Activated CD4-positive, alpha-beta T cell treated with anti-CD3 and anti-CD28 coated beads for 36 hours (primary cell): ENCODE measurements at regions not wholly inside any gene's neighbourhood (a gene's known extent, or its start where the extent isn't known, plus 50 kb on each side); places are given as distances from the start of the nearest gene placed in this dataset.
"Not testable (repeated sequence)": the region's sequence is repeated elsewhere in the genome, so short reads cannot be mapped to it uniquely, and the experiment has no call there.

Experiments used
- ATAC-seq: fragments of 200-7000 bp; cut with Tn5 transposase; one replicate; pipeline ENCODE4 v1.10.0; 2021; ENCODE audit warnings: mild to moderate bottlenecking, moderate library complexity
- CTCF ChIA-PET: fragments of 350-600 bp; sonication (Branson Sonifier 250); formaldehyde crosslinking; loops from one replicate; lab custom pipeline; 2021; ENCODE audit warnings: antibody characterized with exemption; lab: Charles Lee
- POLR2A ChIA-PET: fragments of 350-600 bp; sonication (Branson Sonifier 250); formaldehyde crosslinking; loops from one replicate; lab custom pipeline; 2021; ENCODE audit warnings: antibody characterized with exemption, inconsistent platforms; lab: Charles Lee
- DNase-seq: peaks from one replicate; pipeline ENCODE4 v3.0.0-alpha.2; 2020
- H3K27ac Mint-ChIP-seq: one replicate; pipeline ENCODE4 v1.8.0; 2021; ENCODE audit warnings: mixed read lengths
- H3K27me3 Mint-ChIP-seq: one replicate; pipeline ENCODE4 v1.8.0; 2021; ENCODE audit warnings: mixed read lengths
- H3K36me3 Mint-ChIP-seq: one replicate; pipeline ENCODE4 v1.8.0; 2021; ENCODE audit warnings: low read depth, mixed read lengths
- H3K4me1 Mint-ChIP-seq: one replicate; pipeline ENCODE4 v1.8.0; 2021; ENCODE audit warnings: mixed read lengths
- H3K4me3 Mint-ChIP-seq: one replicate; pipeline ENCODE4 v1.8.0; 2021; ENCODE audit warnings: mild to moderate bottlenecking, moderate library complexity, mixed read lengths
- H3K9me3 Mint-ChIP-seq: one replicate; pipeline ENCODE4 v1.8.0; 2021; ENCODE audit warnings: low read depth, mixed read lengths
- intact Hi-C, 2 experiments: fragments of 100-400 bp; cut with DNase I in 1 of 2; cut with micrococcal nuclease in 1 of 2; formaldehyde crosslinking; loops; one replicate each; pipeline versions ENCODE4 v1.14.2 to v1.15.1; 2022 to 2024; cut with DNase I, micrococcal nuclease

GRCh38 chr12:65740873-65741600, 83.2 kb upstream of the HMGA2 start:
- intact Hi-C loops: loop anchor here (2.0 to 10.0 kb wide), 4 partner anchors 16 to 84 kb away; partner anchors contain the start of gene HMGA2 (in 2 of the 2)
- DNase-seq (peak; percentile 85), ATAC-seq (peak; percentile 86)
- peaks cover 11% of the 10 kb centered on the region for H3K4me1 Mint-ChIP-seq
- ChIA-PET POLR2A (interaction anchor here (0.6 to 1.0 kb wide), 2 partner anchors 9 to 392 kb away, joined by 3 read pairs; no protein-coding TSS in a partner anchor), CTCF (no interaction called here)
- H3K4me3 Mint-ChIP-seq: peak overlapping the region; percentile 67
- no peaks in the 10 kb centered on the region for H3K9me3 Mint-ChIP-seq
- no peaks in the 10 kb centered on the region for H3K36me3 Mint-ChIP-seq
- H3K27me3 Mint-ChIP-seq: peaks cover 30% of the 10 kb centered on the region
- H3K27ac Mint-ChIP-seq: peak overlapping the region; percentile 78

DNA sequence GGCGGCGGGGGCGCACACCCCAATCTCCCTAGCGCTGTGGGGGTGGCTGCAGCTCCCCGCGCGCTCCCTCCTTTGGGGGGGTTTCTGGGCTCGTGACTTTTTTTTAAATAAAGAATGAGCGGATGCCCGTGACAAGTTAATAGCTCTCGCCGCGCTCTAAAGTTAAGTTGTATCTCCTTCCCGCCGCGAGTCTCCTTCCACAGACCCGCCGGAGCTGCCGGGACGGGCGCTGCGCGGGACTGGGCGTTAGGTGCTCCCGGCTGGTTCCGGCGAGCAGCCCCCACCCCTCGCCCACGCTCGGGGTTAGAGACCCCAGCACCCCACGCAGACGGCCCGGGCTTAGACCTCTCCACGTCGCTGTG, 82.6 kb upstream of the HMGA2 start:
- Mint-ChIP-seq H3K4me1 (peaks cover 11% of the 10 kb centered on the region), H3K9me3 (no peaks in the 10 kb centered on the region), H3K36me3 (no peaks in the 10 kb centered on the region), H3K4me3 (peak overlapping the region; percentile 67), H3K27ac (no peak overlapping the region), H3K27me3 (peaks cover 29% of the 10 kb centered on the region)
- DNase-seq (peak; percentile 35), ATAC-seq (no peak)
- intact Hi-C loops: loop anchor here (2.0 to 10.0 kb wide), 4 partner anchors 15 to 84 kb away; partner anchors contain the start of gene HMGA2 (in 2 of the 2)
- POLR2A ChIA-PET: interaction anchor here (0.6 to 1.0 kb wide), 2 partner anchors 10 to 391 kb away, joined by 3 read pairs; no protein-coding TSS in a partner anchor
- CTCF ChIA-PET: no interaction called here

DNA sequence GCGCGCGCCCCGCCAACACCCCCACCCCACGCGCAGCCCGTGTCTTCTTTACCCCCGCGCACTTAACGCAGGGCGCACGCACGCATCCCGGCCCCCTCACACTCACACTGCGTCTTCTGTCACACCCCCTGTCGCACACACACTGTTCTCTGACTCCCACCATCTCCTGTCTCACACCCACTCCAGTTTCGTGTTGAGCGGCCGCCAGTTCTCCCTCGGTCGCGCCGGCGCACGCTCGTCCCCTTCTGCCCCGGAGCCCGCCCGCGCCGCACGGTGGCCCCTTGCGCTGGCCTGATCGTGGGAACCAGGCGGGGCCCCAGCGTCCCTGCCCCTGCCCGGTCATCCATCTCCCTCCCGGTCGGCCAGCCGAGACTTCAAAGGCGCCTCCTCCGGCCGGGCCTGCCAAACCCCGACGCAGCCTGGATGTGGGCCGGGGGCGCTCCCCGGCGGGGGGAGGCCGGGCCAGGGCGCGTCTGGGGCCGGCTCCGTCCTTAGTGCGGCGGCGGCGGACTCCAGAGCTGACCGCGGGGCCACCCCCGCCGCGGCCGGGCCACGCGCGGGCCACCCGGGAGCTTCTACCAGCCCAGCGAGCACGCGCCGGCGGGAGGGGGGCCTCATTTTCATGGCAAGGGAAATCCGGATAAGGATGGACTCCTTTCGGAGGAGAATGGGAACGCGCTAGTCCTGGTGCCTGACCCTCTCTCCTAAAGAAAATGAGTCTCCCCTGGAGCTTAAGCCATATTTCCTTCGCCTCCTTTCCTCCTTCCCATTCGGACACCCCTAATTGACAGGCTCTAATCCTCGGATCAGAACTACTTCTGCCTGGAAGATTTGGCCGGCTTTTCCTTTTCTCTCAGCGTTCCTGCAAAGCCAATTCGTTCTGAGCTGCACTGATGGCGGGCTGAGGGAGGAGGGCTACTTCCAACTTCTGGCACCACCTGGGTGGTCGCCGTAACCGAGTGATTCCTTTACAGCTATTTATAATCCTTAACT, 82.0 kb upstream of the HMGA2 start:
- no peak for ATAC-seq
- intact Hi-C loops: loop anchor here (5.0 to 10.0 kb wide), 3 partner anchors 80 to 85 kb away; partner anchors contain the start of gene HMGA2 (in 2 of the 2)
- H3K9me3 Mint-ChIP-seq: no peaks in the 10 kb centered on the region
- ChIA-PET CTCF (interaction anchor here (1.4 to 1.8 kb wide), 2 partner anchors 8 to 14 kb away, joined by 3 to 7 read pairs; no protein-coding TSS in a partner anchor), POLR2A (no interaction called here)
- no peaks in the 10 kb centered on the region for H3K36me3 Mint-ChIP-seq
- no peak overlapping the region for H3K27ac Mint-ChIP-seq
- peak overlapping the region; percentile 67 for H3K4me3 Mint-ChIP-seq
- peaks cover 30% of the 10 kb centered on the region for H3K27me3 Mint-ChIP-seq
- peak; percentile 35 for DNase-seq
- peaks cover 11% of the 10 kb centered on the region for H3K4me1 Mint-ChIP-seq

DNA sequence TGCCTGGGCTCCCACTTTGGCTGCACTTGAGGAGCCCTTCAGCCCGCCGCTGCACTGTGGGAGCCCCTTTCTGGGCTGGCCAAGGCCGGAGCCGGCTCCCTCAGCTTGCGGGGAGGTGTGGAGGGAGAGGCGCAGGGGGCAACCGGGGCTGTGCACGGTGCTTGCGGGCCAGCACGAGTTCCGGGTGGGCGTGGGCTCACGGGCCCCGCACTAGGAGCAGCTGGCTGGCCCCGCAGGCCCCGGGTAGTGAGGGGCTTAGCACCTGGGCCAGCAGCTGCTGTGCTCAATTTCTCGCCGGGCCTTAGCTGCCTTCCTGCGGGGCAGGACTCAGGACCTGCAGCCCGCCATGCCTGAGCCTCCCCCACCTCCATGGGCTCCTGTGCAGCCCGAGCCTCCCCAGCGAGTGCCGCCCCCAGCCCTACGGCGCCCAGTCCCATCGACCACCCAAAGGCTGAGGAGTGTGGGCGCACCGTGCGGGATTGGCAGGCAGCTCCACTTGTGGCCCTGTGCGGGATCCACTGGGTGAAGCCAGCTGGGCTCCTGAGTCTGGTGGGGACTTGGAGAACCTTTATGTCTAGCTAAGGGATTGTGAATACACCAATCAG, 79.9 kb upstream of the HMGA2 start:
- H3K36me3 Mint-ChIP-seq, H3K9me3 Mint-ChIP-seq, CTCF ChIA-PET, H3K27ac Mint-ChIP-seq, POLR2A ChIA-PET, H3K4me3 Mint-ChIP-seq, ATAC-seq, DNase-seq: not testable (repeated sequence)
- intact Hi-C loops: loop anchor here (5.0 to 10.0 kb wide), 3 partner anchors 78 to 87 kb away; partner anchors contain the start of gene HMGA2 (in 2 of the 2)
- peaks cover 31% of the 10 kb centered on the region for H3K27me3 Mint-ChIP-seq
- H3K4me1 Mint-ChIP-seq: peaks cover 11% of the 10 kb centered on the region

GRCh38 chr12:65747338-65747737, 76.9 kb upstream of the HMGA2 start:
- intact Hi-C loops: loop anchor here in 1 of 2 experiments (10.0 kb wide), 1 partner anchor 77 kb away; the partner anchor contains the start of gene HMGA2
- no peak for ATAC-seq
- no peak for DNase-seq

GRCh38 chr12:65748332-65748731, 76.0 kb upstream of the HMGA2 start:
- Mint-ChIP-seq H3K4me1 (no peaks in the 10 kb centered on the region), H3K27ac (no peak overlapping the region), H3K27me3 (peaks cover 25% of the 10 kb centered on the region), H3K9me3 (no peaks in the 10 kb centered on the region), H3K4me3 (no peak overlapping the region), H3K36me3 (no peaks in the 10 kb centered on the region)
- ChIA-PET POLR2A (no interaction called here), CTCF (no interaction called here)
- no peak for ATAC-seq
- intact Hi-C loops: loop anchor here in 1 of 2 experiments (10.0 kb wide), 1 partner anchor 76 kb away; the partner anchor contains the start of gene HMGA2
- no peak for DNase-seq

More at GRCh38 chr12:65747338-65747737, 76.9 kb upstream of the HMGA2 start:
- H3K27ac Mint-ChIP-seq: no peak overlapping the region
- no peaks in the 10 kb centered on the region for H3K4me1 Mint-ChIP-seq
- CTCF ChIA-PET: no interaction called here
- H3K36me3 Mint-ChIP-seq: no peaks in the 10 kb centered on the region
- no peak overlapping the region for H3K4me3 Mint-ChIP-seq
- peaks cover 31% of the 10 kb centered on the region for H3K27me3 Mint-ChIP-seq
- POLR2A ChIA-PET: no interaction called here
- H3K9me3 Mint-ChIP-seq: no peaks in the 10 kb centered on the region

DNA sequence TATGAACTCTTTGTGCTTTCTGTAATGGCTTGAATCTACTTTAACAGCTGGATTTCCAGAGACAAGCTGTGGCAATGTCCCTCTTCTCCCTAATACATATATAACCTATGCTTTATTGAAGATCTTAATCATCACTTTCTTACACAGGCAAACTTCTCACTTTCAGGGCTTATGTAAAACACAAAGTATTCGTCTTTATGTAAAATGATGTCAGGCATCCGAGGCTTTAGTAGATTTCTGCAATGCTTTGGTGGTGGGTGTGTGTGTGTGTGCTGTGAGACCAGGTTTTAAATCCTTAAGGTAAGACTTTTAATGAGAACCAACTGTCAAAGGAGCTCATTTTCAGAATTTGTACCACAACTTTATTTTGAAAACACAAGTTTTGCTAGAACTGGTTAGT, 70.0 kb upstream of the HMGA2 start:
- no peak overlapping the region for H3K27ac Mint-ChIP-seq
- no peaks in the 10 kb centered on the region for H3K9me3 Mint-ChIP-seq
- DNase-seq (no peak), ATAC-seq (no peak)
- no peak overlapping the region for H3K4me3 Mint-ChIP-seq
- peaks cover 15% of the 10 kb centered on the region for H3K4me1 Mint-ChIP-seq
- intact Hi-C loops: no loop called here
- no peaks in the 10 kb centered on the region for H3K36me3 Mint-ChIP-seq
- CTCF ChIA-PET: interaction anchor here (0.5 to 0.8 kb wide), 2 partner anchors 152 to 599 kb away, joined by 3 read pairs; no protein-coding TSS in a partner anchor
- POLR2A ChIA-PET: no interaction called here
- H3K27me3 Mint-ChIP-seq: peaks cover 21% of the 10 kb centered on the region

GRCh38 chr12:65754744-65755595, 69.3 kb upstream of the HMGA2 start:
- H3K36me3 Mint-ChIP-seq: no peaks in the 10 kb centered on the region
- no peak overlapping the region for H3K4me3 Mint-ChIP-seq
- DNase-seq: no peak
- peaks cover 17% of the 10 kb centered on the region for H3K27me3 Mint-ChIP-seq
- no peaks in the 10 kb centered on the region for H3K9me3 Mint-ChIP-seq
- ChIA-PET CTCF (interaction anchor here (0.5 to 0.8 kb wide), 2 partner anchors 153 to 598 kb away, joined by 3 read pairs; no protein-coding TSS in a partner anchor), POLR2A (no interaction called here)
- ATAC-seq: no peak
- H3K27ac Mint-ChIP-seq: no peak overlapping the region
- intact Hi-C loops: no loop called here
- H3K4me1 Mint-ChIP-seq: peaks cover 15% of the 10 kb centered on the region

- Mint-ChIP-seq H3K4me1 (peaks cover 15% of the 10 kb centered on the region), H3K9me3 (no peaks in the 10 kb centered on the region), H3K4me3 (no peak overlapping the region), H3K27ac (no peak overlapping the region), H3K36me3 (no peaks in the 10 kb centered on the region), H3K27me3 (peaks cover 18% of the 10 kb centered on the region)
- no peak for DNase-seq
- no peak for ATAC-seq
- intact Hi-C loops: no loop called here
- ChIA-PET CTCF (no interaction called here), POLR2A (no interaction called here)
Measured at GRCh38 chr12:65755596-65755978, 68.7 kb upstream of the HMGA2 start.

DNA sequence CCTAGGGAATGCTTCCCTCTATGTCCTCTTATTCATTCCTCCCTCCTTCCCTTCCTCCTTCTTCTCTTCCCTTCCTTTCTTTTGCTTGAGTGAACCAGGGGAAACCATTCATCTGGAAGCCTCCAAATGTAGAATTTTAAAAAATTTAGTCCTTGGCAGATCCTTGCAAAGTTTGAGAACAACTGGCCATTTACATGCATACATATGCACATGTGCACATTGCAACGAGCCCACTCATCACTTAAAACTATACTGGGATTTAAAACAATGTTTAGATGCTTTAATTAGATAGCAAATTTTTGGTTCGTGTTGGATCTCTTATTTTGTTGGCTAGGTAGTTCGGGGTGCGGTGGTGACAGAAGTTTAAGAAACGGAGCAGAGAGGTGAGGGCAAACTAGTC, 68.0 kb upstream of the HMGA2 start:
- H3K9me3 Mint-ChIP-seq: no peaks in the 10 kb centered on the region
- peaks cover 15% of the 10 kb centered on the region for H3K4me1 Mint-ChIP-seq
- ATAC-seq (no peak), DNase-seq (no peak)
- H3K27ac Mint-ChIP-seq: no peak overlapping the region
- peaks cover 19% of the 10 kb centered on the region for H3K27me3 Mint-ChIP-seq
- POLR2A ChIA-PET: no interaction called here
- H3K4me3 Mint-ChIP-seq: no peak overlapping the region
- H3K36me3 Mint-ChIP-seq: no peaks in the 10 kb centered on the region
- intact Hi-C loops: loop anchor here (2.0 kb wide), 3 partner anchors 15 to 197 kb away; no protein-coding TSS in a partner anchor
- CTCF ChIA-PET: no interaction called here
